Body of pancreas (tissue), 4 donors: ENCODE measurements at regions not wholly inside any gene's neighbourhood (a gene's known extent, or its start where the extent isn't known, plus 50 kb on each side); places are given as distances from the start of the nearest gene placed in this dataset.

ENCODE experiments used
- ATAC-seq: fragments of 150-250 bp; one replicate; pipeline ENCODE4 v1.9.1; 2016
- DNase-seq, 4 donors: peaks; one replicate each; pipeline ENCODE4 v3.0.0-alpha.2; 2019
- H3K27ac ChIP-seq, 4 donors: fragments of 200-600 bp; sonication (generic); 1 replicate in 3 of 4; 2 replicates in 1 of 4; pipeline versions ENCODE4 v1.5.1 to v1.6.1; 2016 to 2019; ENCODE audit warnings: mild to moderate bottlenecking in 1 of 4, mixed read lengths in 1 of 4, moderate library complexity in 1 of 4
- H3K27me3 ChIP-seq, 2 donors: fragments of 200-600 bp; sonication (generic); one replicate each; pipeline ENCODE4 v1.6.0; 2016; ENCODE audit warnings: mild to moderate bottlenecking in 1 of 2
- H3K36me3 ChIP-seq, 2 donors: fragments of 200-600 bp; sonication (generic); replicated peaks in 1 of 2; 2 replicates each; pipeline ENCODE4 v1.5.1; 2016; ENCODE audit warnings: low read depth in 2 of 2; ENCODE audit not compliant: insufficient read depth in 1 of 2
- H3K4me1 ChIP-seq: fragments of 200-600 bp; sonication (generic); one replicate; pipeline ENCODE4 v1.6.0; 2016
- H3K4me3 ChIP-seq, 2 donors: fragments of 200-600 bp; sonication (generic); 1 replicate in 1 of 2; 2 replicates in 1 of 2; pipeline ENCODE4 v1.5.1; 2016 to 2019
- H3K9me3 ChIP-seq, 3 donors: fragments of 200-600 bp; sonication (generic); 1 replicate in 2 of 3; 2 replicates in 1 of 3; pipeline ENCODE4 v1.5.1; 2016
- POLR2A ChIP-seq, 3 donors: fragments of 450-650 bp; IDR thresholded peaks; one replicate each; pipeline ENCODE4 v1.6.1; 2016; ENCODE audit warnings: antibody characterized with exemption in 3 of 3, mild to moderate bottlenecking in 2 of 3
- WGBS, 2 donors: methylation state at CpG; one replicate each; pipeline ENCODE4 v1.1.5; 2017; 5-methylcytosine and 5-hydroxymethylcytosine counted together
- intact Hi-C: fragments of 100-400 bp; cut with DNase I; formaldehyde crosslinking; loops from one replicate; pipeline ENCODE4 v1.15.1; 2023
- TF ChIP-seq, protein P1 (sequence below), 7 experiments: fragments of 450-650 bp in 4 of 7; fragments of 200-600 bp in 3 of 7; sonication (generic) in 3 of 7; IDR thresholded peaks; one replicate each; pipeline ENCODE4 v1.5.1; 2016 to 2019; ENCODE audit warnings: antibody characterized with exemption in 7 of 7

- intact Hi-C loops: no loop called here
- Histone ChIP-seq H3K27ac (no peak overlapping the region), H3K36me3 (no peaks in the 10 kb centered on the region), H3K9me3 (no peaks in the 10 kb centered on the region), H3K27me3 (no peaks in the 10 kb centered on the region), H3K4me1 (no peaks in the 10 kb centered on the region), H3K4me3 (no peak overlapping the region)
- DNase-seq (no peak), ATAC-seq (no peak)
- whole genome bisulfite sequencing, 2 donors: 53 to 57% methylated on average over 6 of the region's 6 CpGs
- no peak for TF ChIP-seq POLR2A (IDR thresholded peaks at IDR 0.05)
- TF ChIP-seq, protein P1, sequence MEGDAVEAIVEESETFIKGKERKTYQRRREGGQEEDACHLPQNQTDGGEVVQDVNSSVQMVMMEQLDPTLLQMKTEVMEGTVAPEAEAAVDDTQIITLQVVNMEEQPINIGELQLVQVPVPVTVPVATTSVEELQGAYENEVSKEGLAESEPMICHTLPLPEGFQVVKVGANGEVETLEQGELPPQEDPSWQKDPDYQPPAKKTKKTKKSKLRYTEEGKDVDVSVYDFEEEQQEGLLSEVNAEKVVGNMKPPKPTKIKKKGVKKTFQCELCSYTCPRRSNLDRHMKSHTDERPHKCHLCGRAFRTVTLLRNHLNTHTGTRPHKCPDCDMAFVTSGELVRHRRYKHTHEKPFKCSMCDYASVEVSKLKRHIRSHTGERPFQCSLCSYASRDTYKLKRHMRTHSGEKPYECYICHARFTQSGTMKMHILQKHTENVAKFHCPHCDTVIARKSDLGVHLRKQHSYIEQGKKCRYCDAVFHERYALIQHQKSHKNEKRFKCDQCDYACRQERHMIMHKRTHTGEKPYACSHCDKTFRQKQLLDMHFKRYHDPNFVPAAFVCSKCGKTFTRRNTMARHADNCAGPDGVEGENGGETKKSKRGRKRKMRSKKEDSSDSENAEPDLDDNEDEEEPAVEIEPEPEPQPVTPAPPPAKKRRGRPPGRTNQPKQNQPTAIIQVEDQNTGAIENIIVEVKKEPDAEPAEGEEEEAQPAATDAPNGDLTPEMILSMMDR (IDR thresholded peaks at IDR 0.05): no peak
Measured at GRCh38 chr9:13529321-13530104, 250.0 kb upstream of the MPDZ start.

DNA sequence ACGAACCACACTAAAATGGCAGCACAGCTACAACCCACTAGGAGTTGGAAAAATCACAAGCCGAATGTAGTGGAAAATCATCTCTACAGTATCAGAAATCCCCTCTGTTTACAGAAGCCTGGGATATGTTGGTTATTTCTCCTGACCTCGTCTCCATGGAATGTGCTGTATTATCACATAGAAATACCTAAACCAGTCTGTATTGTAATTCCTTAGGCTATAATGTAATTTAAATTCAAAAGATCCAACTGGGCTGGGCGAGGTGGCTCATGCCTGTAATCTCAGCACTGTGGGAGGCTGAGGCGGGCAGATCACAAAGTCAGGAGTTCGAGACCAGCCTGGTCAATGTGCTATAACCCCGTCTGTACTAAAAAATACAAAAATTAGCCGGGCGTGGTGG lies 244.8 kb upstream of the MPDZ start:
- Histone ChIP-seq H3K9me3 (no peaks in the 10 kb centered on the region), H3K4me3 (no peak overlapping the region), H3K4me1 (no peaks in the 10 kb centered on the region), H3K27ac (no peak overlapping the region), H3K36me3 (no peaks in the 10 kb centered on the region), H3K27me3 (no peaks in the 10 kb centered on the region)
- WGBS, 2 donors: 78 to 79% methylated on average over 9 of the region's 9 CpGs
- intact Hi-C loops: no loop called here
- TF ChIP-seq, protein P1 (IDR thresholded peaks at IDR 0.05): no peak
- TF ChIP-seq POLR2A (IDR thresholded peaks at IDR 0.05): no peak
- ATAC-seq (no peak), DNase-seq (no peak)

- H3K27ac ChIP-seq: no peak overlapping the region
- H3K36me3 ChIP-seq: no peaks in the 10 kb centered on the region
- intact Hi-C loops: no loop called here
- no peaks in the 10 kb centered on the region for H3K9me3 ChIP-seq
- ATAC-seq (no peak), DNase-seq (no peak)
- TF ChIP-seq, protein P1 (IDR thresholded peaks at IDR 0.05): no peak
- TF ChIP-seq POLR2A (IDR thresholded peaks at IDR 0.05): no peak
- no peaks in the 10 kb centered on the region for H3K4me1 ChIP-seq
- no peaks in the 10 kb centered on the region for H3K27me3 ChIP-seq
- 66 to 72% methylated on average over 2 of the region's 2 CpGs for WGBS, 2 donors
- H3K4me3 ChIP-seq: no peak overlapping the region
Measured at GRCh38 chr9:13520069-13520468, 240.6 kb upstream of the MPDZ start.

GRCh38 chr9:13513716-13514444 lies 234.4 kb upstream of the MPDZ start:
- intact Hi-C loops: loop anchor here (10.0 kb wide), 1 partner anchor 61 kb away; no protein-coding TSS in a partner anchor
- TF ChIP-seq POLR2A (IDR thresholded peaks at IDR 0.05): no peak
- TF ChIP-seq, protein P1 (IDR thresholded peaks at IDR 0.05): no peak
- Histone ChIP-seq H3K4me3 (no peak overlapping the region), H3K27ac (no peak overlapping the region), H3K4me1 (no peaks in the 10 kb centered on the region), H3K9me3 (no peaks in the 10 kb centered on the region), H3K36me3 (no peaks in the 10 kb centered on the region), H3K27me3 (no peaks in the 10 kb centered on the region)
- ATAC-seq (no peak), DNase-seq (no peak)
- WGBS, 2 donors: 71 to 75% methylated on average over 16 of the region's 16 CpGs
